CD4-positive, alpha-beta T cell treated with Interferon alpha-2 for 1 hour (primary cell): ENCODE measurements at regions not wholly inside any gene's neighbourhood (a gene's known extent, or its start where the extent isn't known, plus 50 kb on each side); places are given as distances from the start of the nearest gene placed in this dataset.
A peak's percentile ranks its signal among the peaks of the same experiment; 100 is the strongest.
"Not testable (repeated sequence)": the region's sequence is repeated elsewhere in the genome, so short reads cannot be mapped to it uniquely, and the experiment has no call there.

Experiments used
- DNase-seq, 2 donors: peaks; one replicate each; pipeline ENCODE4 v3.0.0-alpha.2; 2020 to 2022

DNA sequence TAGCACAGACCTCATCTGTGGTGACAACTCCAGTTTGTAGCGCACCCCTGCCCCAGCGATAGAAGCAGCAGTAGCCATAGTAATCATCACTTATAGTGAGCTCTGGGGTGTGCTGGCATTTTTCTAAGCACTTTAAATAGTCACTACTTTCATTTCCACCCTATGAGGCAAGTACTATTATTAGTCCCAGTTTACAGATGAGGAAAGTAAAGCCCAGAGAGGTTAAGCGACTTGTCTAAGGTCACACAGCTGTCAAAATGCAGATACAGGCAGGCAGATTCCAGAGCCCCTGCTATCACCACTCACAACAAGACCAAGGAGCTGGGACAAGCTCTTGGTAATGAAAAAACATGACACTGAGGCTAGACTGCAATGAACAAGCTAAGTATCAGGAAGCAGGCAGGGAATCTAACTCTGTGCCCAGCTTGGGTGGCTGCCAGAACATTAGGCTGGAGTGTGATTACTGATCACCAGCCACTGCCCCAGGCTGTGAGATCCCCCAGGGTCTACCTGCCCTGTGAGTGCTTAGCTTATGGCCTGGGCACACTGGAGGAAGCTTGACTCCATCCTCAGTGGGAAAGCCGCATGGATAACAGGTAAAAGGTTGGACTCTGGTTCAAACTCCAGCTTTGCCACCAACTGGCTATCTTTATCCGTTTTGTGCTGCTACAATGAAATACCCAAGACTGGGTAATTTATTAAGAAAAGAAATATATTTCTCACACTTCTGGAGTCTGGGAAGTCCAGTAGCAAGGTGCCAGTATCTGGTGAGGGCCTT lies 561.1 kb downstream of the MN1 start:
- no peak for DNase-seq

DNA sequence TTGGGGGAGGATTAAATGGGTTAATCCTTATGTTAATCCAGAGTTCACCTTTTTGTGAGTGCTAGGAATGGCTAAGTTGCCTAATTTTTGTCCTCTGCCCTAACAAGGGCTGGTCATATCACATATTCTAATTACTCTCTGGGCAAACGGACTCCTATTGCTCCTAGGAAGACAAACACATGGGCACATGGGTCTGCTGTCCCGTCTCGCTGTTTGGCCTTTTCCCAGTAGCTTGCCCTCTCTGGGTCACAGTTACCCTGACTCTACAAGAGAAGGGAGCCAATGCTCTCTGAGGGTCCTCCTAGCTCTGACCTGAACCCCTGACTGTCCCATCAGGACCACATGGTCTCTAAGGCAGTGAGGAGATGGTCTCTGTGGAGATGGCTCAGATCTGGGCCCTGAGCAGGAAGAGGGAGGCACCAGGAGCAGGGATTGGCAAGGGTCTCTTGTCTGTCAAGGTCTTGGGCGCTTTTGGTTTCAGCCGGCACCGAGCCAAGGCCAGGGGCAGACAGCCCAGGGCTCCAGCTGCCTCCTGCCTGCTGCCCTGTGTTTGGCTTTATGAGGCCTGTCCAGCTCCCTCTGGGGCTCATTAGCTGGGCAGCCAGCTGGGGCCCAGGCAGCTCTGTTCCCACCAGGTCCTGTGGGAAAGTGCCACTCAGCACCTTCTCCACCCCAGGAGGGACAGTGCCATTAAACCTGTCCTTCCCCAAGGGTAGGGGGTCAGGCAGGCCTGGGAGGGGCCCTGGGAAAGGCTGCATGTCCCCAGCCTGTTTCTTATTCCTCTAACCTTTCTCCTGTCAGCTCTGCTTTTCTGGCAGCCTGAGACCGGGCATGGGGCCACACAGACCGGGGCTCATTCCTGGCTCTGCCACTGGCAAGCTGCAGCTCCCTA lies 559.9 kb downstream of the MN1 start:
- DNase-seq, result no peak

DNA sequence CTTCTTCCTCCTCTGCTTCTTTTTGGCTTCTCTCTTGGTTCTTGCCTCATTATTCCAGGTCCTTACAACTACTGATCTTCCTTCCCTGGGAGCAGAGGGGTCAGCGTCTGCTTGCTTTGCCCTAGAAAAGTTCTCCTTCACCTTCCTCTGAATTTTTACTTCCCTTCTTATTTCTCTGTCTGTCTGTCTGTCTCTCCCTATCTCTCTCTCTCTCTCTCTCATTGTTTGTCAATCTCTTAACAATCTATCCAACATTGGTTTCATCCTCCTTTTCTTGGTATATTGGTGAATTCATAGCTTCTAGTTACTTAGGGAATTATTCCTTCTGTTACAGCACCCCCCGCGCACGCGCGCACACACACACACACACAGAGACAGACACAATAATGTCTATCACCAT lies 559.1 kb downstream of the MN1 start:
- DNase-seq, result no peak

DNA sequence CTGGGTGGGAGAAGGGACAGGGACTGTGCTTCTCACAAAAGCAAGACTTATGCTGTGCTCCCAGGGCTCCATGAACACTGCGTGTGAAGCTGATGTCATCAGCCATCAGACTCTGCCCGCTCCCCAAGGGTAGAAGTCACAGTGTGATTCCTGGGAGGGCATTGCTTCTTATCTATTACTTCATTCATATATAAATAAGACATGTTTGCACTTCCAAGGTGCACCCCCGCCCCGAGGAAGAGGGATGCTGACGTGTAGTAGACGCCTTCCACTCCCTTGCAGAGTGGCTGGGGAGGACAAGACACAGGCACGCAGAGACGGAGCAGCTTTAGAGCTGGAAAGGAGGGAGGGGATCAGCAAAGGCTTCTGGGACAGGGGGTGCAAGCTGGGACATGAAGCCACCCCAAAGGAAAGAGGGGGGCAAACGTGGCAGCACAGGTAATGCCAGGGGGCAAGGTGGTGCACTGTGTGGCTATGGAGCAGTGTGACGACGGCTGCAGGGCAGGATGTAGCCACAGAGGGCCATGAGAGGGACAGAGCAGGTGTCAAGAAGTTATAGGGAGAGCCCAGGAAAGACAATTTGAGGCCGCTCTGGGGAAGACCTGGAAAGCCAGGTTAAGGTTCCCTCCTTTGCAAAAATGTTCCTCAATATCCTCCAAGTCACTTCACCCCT lies 558.5 kb downstream of the MN1 start:
- no peak for DNase-seq

DNA sequence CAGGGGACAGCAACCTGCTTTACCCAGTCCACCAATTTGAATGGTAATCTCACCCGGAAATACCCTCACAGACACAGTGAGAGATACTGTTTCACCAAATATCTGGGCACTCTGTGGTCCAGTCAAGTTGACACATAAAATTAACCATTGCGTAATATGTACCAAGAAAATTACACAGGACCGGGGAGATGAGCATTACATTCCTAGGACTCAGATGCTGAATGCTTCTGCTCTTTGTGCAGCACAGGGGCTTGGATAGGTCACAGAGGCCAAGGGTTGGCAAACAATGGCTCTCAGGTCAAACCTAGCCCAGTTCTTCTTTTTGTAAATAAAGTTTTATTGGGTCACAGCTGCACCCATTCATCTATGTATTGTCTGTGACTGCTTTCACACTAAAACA lies 557.2 kb downstream of the MN1 start:
- DNase-seq, result no peak

DNA sequence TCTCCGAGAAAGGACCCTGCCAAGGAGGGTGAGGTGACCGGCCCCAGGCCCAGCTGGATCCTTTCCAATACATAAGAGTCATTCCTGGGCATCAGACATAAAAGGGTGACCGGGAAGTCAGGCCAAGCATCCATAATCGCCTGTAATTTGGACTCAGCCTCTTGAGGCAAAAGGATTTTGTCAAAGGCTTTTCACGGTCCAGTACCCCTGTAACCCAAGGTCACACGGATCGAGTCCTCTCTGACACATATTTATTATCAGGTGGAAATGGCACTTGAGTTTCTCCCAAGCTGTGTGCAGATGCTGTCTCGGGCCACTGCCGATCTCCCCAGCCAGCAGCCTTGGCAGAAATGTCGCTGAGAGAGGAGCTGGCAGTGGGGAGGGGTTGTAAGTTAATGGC lies 556.5 kb downstream of the MN1 start:
- DNase-seq, result no peak

DNA sequence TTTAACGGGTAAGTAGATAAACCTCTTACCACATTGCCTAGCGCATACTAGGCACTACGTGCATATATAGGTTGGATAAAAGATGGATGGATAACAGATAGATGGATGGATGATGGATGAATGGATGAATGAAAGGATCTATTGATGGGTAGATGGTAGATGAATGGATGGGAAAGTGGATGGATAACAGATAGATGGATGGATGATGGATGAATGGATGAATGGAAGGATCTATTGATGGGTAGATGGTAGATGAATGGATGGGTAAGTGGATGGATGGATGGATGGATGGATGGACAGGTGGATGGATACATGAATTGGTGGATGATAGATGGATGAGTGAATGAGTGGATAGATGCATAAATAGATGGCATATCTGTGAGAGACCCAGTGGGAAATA lies 555.0 kb downstream of the MN1 start:
- no peak for DNase-seq

DNA sequence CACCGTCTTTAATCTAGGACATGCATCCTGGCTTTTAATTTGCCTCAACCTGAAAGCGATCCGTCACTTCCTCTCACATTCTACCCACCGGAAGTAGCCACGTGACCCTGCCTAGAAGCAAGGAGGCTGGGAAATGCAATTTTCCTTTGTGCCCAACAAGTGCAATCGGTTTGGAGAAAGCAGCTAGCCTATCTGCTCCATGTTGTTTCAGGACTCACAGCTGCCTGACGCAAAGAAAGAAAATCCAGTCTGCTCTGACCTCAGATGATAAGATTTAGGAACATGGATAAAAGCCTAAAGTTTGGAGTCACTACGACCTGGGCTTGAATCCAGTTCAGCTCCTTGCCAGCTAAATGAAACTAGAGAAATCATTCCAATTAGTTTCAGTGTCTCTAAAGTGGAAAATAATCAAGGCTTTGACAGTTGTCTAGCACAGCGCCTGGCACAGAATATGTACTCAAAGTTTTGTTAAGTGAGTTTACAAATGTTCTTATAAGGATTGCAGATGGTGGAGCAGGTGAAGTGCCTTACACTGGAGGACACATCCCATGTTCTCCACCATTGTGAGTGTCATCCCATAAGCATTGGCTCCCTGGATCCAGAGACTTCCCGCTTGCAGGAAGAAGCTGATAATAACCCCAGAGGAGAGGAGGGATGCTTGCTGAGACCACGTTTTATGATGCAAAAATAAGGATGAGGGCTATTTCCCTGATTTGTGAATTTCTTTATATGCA lies 553.7 kb downstream of the MN1 start:
- DNase-seq, result no peak

DNA sequence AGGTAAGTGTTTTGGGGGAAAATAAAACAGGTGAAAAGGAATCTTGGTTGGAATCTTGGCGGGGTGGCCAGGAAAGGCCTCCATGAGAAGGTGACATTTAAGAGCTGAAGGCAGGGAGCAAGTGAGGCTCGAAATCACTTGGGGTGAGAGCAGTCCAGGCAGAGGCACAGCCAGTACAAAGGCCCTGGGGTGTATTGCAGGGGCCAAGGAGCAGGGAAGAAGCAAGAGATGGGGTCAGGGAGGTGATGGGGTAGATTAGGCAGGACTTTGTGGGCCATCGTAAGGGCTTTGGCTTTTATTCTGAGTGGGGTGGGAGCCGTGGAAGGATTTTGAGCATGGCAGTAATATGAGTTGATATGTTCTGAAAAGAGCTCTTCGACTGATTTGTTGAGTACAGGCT lies 551.1 kb downstream of the MN1 start:
- DNase-seq, result no peak

DNA sequence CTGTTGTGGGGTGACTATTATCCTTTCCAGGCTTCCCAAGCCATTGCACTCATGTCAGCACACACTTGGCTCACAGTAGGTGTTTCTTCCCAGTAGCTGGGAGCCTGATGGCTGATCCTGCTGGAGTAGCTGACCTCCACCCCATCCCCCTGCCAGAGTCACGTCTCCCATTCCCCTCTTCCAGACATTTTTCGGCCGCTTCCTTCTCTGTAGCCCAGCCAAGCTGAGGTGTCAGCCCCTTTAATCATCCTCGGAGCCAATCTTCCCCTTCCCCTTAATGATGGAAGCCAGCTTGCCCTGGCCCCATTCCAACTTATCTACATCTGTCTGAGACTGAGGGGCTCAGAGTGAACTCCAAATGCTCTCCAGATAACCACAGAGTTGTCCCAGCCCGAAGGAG lies 550.7 kb downstream of the MN1 start:
- DNase-seq, result no peak

DNA sequence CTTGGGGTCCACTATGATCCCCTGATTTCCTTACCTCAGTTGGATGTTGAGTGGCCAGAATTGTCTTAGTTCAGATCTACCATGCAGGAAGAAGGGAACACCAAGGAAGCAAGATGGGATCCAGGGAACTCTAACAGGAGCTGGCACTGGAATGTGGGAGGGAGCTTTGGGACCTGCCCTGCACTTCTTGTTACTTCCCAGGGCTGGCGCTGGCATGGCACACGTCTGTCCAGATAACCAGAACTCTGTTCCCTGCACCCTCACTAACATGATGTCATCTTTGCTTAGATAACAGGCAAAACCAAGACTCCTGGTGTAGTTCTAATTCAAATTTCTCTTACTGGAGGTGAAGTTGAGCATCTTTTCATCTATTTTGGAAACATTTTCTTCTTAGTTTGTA lies 550.0 kb downstream of the MN1 start:
- no peak for DNase-seq

DNA sequence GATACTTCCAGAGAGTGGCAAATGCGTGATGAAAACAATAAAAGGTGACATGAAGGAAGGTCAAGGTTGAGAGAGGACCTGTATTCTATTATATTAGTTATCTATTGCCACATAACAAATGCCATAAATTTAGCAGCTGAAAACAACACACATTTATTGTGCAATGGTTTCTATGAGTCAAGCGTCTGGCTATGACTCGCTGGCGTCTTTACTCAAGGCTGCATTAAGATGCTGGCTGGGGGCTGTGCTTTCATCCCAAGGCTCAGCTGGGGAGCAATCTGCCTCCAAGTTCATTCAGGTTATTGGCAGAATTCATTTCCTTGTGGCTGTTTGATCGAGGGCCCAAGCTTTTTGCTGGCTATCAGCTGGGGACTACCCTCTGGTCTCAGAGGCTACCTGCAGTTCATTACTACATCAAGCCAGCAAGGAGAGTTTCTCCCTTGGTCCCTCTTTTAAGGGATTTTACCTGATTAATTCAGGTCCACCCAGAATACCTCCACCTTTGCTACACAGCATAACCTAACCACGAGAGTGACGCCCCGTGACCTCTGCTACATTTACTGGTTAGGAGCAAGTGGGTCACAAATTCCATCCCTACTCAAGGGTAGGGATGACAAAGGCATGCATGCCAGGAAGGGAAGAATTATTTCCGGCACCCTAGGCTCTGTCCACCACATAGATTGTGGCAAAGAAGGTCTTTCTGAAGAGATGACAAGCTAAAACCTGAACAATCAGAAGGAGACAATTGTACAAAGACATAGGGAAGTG lies 549.1 kb downstream of the MN1 start:
- DNase-seq, result peak in 1 of 2 donors; percentile 4

DNA sequence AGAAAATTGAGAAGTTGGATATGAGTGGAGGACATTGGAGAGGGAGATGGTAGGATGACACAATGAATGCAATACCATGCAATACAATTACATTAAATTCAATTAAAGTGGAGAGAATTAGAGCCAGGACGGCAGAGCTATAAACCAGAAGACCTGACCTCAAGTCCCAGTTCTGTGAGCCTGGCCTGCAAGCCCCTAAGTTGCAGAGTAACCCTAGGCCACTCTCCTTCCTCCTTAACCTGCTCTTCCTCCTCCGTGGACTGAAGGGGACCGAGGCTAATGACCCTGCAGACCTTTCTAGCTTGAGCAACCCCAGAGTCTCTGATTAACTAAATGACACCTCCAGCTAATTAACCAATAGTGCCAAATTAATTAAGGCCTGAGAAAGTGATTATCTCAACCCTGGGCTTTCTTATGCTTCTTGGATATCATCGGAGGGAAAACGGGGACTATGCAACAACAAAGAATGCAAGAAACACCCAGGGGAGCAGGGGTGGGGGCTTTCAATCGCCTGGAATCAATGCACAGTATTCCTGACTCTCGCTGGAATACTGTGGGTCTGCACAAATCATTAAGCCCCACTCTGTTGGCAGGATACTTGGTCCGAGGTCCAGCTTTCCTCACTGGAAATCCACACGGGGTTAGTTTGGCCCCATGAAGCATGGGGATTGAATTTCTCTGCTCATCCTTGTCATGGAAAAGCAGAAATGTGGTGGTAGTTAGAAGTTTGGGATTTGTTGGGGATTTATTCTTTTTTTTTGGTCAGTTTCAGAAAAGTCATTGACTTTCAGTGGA lies 548.3 kb downstream of the MN1 start:
- no peak for DNase-seq

DNA sequence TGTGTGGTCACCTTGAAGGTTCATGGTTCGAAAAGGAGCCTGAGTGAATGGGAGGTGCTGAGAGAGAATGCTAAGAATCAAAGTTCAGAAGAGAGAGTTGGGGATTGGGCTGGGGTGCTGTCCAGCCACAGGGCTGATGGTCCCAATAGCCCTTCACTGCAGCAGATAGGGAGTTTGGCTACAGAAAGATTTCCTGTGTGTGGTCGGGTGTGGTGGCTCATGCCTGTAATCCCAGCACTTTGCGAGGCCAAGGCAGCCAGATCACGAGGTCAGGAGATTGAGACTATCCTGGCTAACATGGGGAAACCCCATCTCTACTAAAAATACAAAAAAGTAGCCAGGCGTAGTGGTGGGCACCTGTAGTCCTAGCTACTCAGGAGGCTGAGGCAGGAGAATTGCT lies 547.5 kb downstream of the MN1 start:
- not testable (repeated sequence) for DNase-seq

DNA sequence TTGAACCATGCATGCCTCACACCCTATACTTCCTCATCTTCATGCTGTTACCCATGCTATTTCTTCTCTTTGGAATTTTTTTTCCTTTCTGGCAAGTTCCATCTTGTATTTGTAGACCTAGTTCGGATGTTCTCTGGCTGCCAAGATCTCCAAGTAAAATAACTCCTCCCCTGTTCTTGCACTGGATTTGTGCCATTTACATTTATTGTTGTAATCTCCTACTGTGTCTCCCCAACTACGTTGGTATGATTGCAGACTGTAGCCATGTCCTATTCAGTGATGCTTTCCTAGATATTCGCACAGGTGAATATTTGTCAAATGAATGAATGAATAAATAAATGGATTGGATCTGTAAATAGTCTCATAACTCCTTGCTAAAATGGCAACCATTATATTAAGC lies 546.0 kb downstream of the MN1 start:
- DNase-seq, result no peak

DNA sequence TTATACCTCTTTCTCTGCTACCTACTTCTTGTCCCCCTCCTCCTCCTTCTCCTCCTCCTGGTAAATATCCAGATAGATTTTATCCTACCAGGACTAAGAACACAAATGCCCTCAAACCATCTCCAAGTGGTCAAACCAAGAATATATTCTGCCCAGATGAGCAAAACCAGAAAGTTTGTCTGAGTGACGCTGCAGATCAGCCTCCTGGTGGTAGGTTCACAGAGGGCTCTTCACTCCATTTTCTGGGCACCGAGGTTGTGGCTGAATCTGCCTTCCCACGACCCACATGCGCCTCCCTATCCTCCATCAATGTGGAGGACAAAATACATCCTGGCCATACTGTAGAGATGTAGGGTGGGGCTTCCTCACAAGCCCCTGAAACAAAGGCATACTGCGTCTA lies 543.6 kb downstream of the MN1 start:
- DNase-seq, result no peak

DNA sequence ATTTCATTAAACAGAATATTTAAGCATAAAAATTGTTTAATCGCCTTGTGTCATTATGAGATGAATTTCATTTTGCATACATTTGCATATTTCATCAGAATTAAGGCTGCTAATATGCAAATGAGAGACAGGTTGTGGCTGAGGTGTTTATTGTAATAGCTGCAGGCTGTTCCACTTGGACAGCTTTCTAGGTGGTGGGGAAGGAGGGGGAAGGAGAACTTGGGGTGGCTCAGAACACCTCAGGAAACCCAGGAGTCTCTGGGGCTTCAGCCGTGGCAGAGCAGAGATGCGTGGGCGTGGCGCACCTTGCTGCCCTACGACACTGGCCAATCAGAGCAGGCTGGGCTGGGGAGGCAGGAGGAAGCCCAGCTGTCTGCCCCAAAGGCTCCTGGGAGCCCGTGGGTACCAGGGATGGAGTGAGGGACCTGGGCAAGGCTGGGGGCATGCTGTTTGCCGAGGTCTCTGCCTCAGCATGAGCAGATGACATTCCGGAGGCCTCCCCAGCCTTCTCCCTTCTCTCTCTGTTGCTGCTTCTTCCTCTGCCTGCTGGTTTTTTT lies 542.9 kb downstream of the MN1 start:
- DNase-seq, result no peak

DNA sequence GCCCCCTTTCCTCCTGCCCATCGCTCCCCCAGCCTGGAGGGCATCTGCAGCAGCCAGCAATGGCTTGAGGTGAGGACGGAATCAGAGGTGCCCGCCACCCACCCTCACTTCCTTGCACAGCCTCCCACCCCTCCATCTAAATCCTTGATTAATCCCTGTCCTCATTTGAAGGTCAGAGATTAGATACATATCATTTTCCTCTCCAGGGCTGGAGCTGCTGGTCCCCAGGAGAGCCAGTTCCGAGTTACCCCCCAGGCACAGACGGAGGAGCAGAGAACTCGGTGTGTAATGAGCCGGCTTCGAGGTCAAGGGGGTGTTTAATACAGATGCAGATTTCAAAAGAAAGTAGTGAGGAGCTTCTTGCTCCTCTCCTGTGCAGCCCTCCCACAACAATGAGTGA lies 542.1 kb downstream of the MN1 start:
- no peak for DNase-seq

DNA sequence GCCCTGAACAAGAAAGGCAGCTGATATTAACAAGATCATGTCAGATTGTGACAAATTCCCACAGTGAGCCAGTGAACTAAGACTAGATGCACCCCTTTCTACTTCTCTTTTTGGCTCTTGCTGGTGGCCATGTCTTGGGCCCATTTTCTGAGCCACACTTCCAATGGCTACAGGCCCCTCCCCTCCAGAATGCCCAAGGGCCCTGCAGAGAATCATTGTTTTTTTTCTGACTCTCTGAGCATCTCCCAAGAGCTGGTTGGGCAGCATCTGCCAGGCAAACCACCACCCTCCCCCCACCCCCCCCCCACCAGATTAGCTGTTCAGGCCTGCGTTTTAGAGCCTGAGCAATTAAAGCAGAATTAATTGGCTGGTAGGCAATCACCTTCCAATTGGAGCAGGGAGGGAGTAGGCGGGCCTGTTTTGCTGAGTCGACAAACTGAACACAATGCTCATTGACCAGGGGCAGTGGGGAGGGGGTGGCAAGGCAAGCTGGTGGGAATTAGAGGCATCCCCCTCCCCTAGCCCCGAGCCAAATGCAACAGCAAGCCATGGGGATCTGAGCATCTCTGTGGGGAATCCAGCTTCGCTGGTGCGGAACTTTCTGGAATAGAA lies 541.4 kb downstream of the MN1 start:
- DNase-seq, result no peak

DNA sequence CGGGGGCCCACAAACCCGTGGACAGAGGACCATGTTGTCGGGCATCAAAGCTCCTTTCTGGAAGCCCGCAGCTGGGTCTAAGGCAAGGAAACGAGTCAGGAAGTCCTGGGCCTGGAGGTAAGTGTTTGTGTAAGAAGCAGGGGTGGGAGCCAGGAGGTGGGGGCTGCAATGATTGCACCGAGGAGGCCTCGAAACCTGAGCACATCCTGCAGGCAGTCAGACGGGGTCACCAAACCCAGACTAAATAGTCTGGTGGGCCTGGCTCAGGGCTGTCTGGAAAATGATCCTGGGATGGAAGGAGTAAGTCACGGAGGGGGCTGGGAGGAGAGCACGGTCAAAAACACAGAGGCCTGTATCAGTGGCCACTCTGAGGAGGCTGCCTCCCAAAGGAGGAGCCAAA lies 539.2 kb downstream of the MN1 start:
- DNase-seq, result no peak

DNA sequence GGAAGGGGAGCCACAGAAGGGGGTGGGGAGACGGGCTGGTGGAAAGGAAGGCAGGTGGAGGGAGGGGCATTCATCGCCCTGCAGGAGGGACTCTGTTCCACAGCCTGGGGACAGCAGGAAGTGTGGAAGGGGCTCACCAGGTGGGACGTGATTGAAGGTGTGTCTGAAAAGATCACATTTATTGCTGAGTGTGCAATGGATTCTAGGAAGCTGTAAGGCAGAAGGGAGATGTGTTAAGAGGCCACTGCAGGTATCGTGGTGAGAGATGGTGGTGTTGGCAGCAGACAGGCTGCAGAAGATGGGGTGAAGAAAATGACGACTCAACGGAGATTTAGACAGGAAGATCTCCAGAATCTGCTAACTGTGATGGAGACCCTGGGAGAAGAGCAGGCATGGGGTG lies 537.4 kb downstream of the MN1 start:
- DNase-seq, result no peak
